ENCODE measurements at regions not wholly inside any gene's neighbourhood (a gene's known extent, or its start where the extent isn't known, plus 50 kb on each side); places are given as distances from the start of the nearest gene placed in this dataset.

DNA sequence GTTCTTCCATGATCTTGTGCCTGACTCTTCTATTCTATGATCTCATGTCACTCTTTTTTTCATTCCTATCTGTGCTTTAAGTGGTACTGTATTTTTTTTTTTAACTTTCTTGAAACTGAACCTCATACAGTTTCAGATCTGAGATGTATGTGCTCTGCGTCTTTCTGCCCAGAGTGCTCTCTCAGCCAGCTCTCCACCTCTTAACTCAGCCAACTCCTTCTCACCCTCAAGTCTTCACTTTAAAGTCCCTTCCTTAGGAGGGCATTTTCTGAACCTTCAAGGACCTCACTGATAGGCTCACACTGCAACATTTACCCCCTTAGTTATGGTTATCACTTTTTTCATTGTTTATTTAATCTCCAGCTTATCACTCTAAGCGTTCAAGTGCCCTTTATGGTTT, 158.7 kb downstream of the IRS2 start:
- Histone ChIP-seq H3K4me1 (ENCODE audit: control insufficient read depth, insufficient read depth, low read length) (peaks cover 9% of the 10 kb centered on the region), H3K9me3 (ENCODE audit: control insufficient read depth, insufficient read depth, low read length) (no peaks in the 10 kb centered on the region), H2BK15ac (ENCODE audit: low read depth, low read length) (no peak overlapping the region), H2AK9ac (replicated peaks; ENCODE audit: low read depth, low read length, poor library complexity) (no peak overlapping the region), H3K23ac (ENCODE audit: low read depth, low read length) (no peak overlapping the region), H3K18ac (ENCODE audit: low read depth, low read length) (no peak overlapping the region), H3K79me1 (ENCODE audit: low read depth in 1 of 2, low read length in 2 of 2) (no peaks in the 10 kb centered on the region), H3K9me1 (ENCODE audit: insufficient read depth, low read length) (peaks cover 14% of the 10 kb centered on the region), H3K14ac (replicated peaks; ENCODE audit: low read depth, low read length) (no peak overlapping the region), H3K4ac (ENCODE audit: low read depth, low read length) (no peak overlapping the region), H3K4me2 (ENCODE audit: low read depth, low read length) (no peak overlapping the region), H4K8ac (ENCODE audit: low read depth in 2 of 2, low read length in 2 of 2) (no peak overlapping the region), H3K9ac (ENCODE audit: low read depth, low read length) (no peak overlapping the region), H3K4me3 (ENCODE audit: insufficient read depth, low read depth, low read length) (no peak overlapping the region), H3K36me3 (ENCODE audit: control insufficient read depth, insufficient read depth, low read length) (no peaks in the 10 kb centered on the region), H3K27me3 (ENCODE audit: control insufficient read depth, insufficient read depth, low read length) (peaks cover 7% of the 10 kb centered on the region), H2BK5ac (ENCODE audit: low read depth, low read length, poor library complexity, severe bottlenecking) (no peak overlapping the region), H3K56ac (ENCODE audit: extremely low read depth, insufficient read depth, low read length) (no peak overlapping the region), H4K91ac (ENCODE audit: insufficient read depth, low read depth, low read length) (no peak overlapping the region), H4K20me1 (ENCODE audit: insufficient read depth, low read length) (no peaks in the 10 kb centered on the region), H2AK5ac (ENCODE audit: low read depth, low read length) (no peak overlapping the region), H3K27ac (ENCODE audit: insufficient read depth, low read length) (no peak overlapping the region), H2AFZ (replicated peaks; ENCODE audit: low read length, poor library complexity) (no peak overlapping the region), H2BK20ac (ENCODE audit: low read depth, low read length) (no peak overlapping the region), H4K5ac (ENCODE audit: low read depth, low read length) (no peak overlapping the region), H2BK120ac (ENCODE audit: low read depth, low read length) (peak overlapping the region; percentile 23; the same call in 1 of the 2 replicates)
- TF ChIP-seq POLR2A (IDR thresholded peaks at IDR 0.05; ENCODE audit: low read depth, low read length), result no peak
- no TSS peak for BruUV-seq (replicated peaks)
- dilution Hi-C loops (cut with HindIII; ENCODE audit: low sequenced_read_pairs, unreplicated experiment) (no loop called here), in situ Hi-C loops (cut with MboI; ENCODE audit: low sequenced_read_pairs) (no loop called here), intact Hi-C loops (cut with micrococcal nuclease) (loop anchor here (10.0 kb wide), 1 partner anchor 233 kb away; no protein-coding TSS in a partner anchor)
- ATAC-seq (ENCODE audit: low read depth), result no peak; the same call in 1 of the 2 replicates
- DNase-seq, result no peak
- CTCF ChIA-PET, result interaction anchor here (0.7 kb wide), 1 partner anchor 98 kb away, joined by 3 read pairs; no protein-coding TSS in a partner anchor
- WGBS, 2 experiments (ENCODE audit: extremely low coverage in 2 of 2, insufficient read length in 1 of 2), result 40% methylated on average over 1 of the region's 2 CpGs; no CpG with 5 or more reads in 1 of the 2 experiments
- POLR2A ChIA-PET (ENCODE audit: unreplicated experiment), result no interaction called here

Data from IMR-90 (cell line).